ENCODE measurements at regions not wholly inside any gene's neighbourhood (a gene's known extent, or its start where the extent isn't known, plus 50 kb on each side); places are given as distances from the start of the nearest gene placed in this dataset.

DNA sequence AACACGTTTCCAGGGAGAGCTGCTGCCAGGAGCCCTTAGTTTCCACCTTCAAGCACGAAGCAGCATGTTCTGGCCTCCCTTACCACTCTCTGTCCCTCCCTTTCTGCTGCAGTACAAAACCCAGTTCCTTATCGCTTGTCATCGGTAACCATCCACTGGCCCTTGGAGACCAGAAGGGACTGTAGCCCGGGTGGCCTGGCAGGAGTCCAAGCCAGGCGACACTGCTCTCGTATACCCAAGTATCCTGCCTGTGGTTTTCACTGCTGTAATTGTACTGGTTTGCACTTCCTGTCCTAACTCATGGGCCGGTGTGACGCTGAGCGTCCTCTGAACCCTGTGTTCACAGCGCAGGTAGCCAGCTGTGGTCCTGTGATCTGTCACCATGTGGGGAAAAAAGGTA lies 81.1 kb downstream of the MAF start:
- no peak overlapping the region for H3K4me3 ChIP-seq (ENCODE audit: insufficient read depth, low read depth, low read length)
- TF ChIP-seq, protein P1, sequence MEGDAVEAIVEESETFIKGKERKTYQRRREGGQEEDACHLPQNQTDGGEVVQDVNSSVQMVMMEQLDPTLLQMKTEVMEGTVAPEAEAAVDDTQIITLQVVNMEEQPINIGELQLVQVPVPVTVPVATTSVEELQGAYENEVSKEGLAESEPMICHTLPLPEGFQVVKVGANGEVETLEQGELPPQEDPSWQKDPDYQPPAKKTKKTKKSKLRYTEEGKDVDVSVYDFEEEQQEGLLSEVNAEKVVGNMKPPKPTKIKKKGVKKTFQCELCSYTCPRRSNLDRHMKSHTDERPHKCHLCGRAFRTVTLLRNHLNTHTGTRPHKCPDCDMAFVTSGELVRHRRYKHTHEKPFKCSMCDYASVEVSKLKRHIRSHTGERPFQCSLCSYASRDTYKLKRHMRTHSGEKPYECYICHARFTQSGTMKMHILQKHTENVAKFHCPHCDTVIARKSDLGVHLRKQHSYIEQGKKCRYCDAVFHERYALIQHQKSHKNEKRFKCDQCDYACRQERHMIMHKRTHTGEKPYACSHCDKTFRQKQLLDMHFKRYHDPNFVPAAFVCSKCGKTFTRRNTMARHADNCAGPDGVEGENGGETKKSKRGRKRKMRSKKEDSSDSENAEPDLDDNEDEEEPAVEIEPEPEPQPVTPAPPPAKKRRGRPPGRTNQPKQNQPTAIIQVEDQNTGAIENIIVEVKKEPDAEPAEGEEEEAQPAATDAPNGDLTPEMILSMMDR (IDR thresholded peaks at IDR 0.05; ENCODE audit: insufficient read depth, low read depth, low read length): no peak
- no peak for TF ChIP-seq EZH2 (IDR thresholded peaks at IDR 0.05; ENCODE audit: insufficient read depth, low read length)
- H4K20me1 ChIP-seq (ENCODE audit: insufficient read depth, low read length): no peaks in the 10 kb centered on the region
- no peak overlapping the region for H2AFZ ChIP-seq (ENCODE audit: low read depth, low read length)
- H3K27me3 ChIP-seq (ENCODE audit: insufficient read depth, low read length): no peaks in the 10 kb centered on the region
- FAIRE-seq: no peak
- H3K36me3 Mint-ChIP-seq (ENCODE audit: low read depth, unreplicated experiment): peaks cover 2% of the 10 kb centered on the region
- H3K36me3 ChIP-seq (ENCODE audit: insufficient read depth, low read length): no peaks in the 10 kb centered on the region
- DNase-seq (ENCODE audit: low read depth): no peak
- no peak overlapping the region for H3K4me2 ChIP-seq (ENCODE audit: low read length)
- no peak overlapping the region for H3K27ac Mint-ChIP-seq (ENCODE audit: unreplicated experiment)
- H3K27ac ChIP-seq (ENCODE audit: low read depth, low read length): no peak overlapping the region
- no peaks in the 10 kb centered on the region for H3K4me1 ChIP-seq (ENCODE audit: insufficient read depth, low read length)
- no peaks in the 10 kb centered on the region for H3K79me2 ChIP-seq (ENCODE audit: insufficient read depth, low read length)
- H3K27me3 Mint-ChIP-seq (ENCODE audit: low read depth, unreplicated experiment): peaks cover 14% of the 10 kb centered on the region
- no peak overlapping the region for H3K9ac ChIP-seq (ENCODE audit: low read length)
- no peak overlapping the region for H3K4me3 Mint-ChIP-seq (ENCODE audit: unreplicated experiment)
- peaks cover 3% of the 10 kb centered on the region for H3K9me3 Mint-ChIP-seq (ENCODE audit: unreplicated experiment)
- H3K4me1 Mint-ChIP-seq (ENCODE audit: low read depth, unreplicated experiment): no peaks in the 10 kb centered on the region
- no peaks in the 10 kb centered on the region for H3K9me3 ChIP-seq (ENCODE audit: insufficient read depth, low read depth, low read length)

DNA sequence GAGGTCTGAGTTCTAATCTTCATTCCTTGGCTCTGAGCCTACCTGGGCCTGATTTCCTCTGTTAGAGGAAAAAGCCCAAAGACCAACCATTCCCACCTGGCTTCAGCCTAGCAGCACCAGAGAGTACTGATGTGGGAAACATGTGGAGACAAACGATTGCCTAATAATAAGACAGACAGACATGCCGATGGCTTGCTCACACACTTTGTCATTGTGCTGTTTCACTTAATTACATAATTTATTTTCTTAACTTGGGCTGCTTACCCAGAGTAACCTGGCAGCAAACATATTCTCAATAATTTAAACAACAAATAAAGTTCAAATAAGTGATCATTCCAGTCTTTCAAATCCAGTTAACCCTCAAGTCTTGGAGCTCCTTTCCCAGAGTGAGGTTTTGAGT lies 83.4 kb downstream of the MAF start:
- DNase-seq (ENCODE audit: low read depth): no peak
- no peak overlapping the region for H3K4me3 ChIP-seq (ENCODE audit: insufficient read depth, low read depth, low read length)
- Mint-ChIP-seq H3K27ac (ENCODE audit: unreplicated experiment) (no peak overlapping the region), H3K4me3 (ENCODE audit: unreplicated experiment) (no peak overlapping the region), H3K4me1 (ENCODE audit: low read depth, unreplicated experiment) (no peaks in the 10 kb centered on the region), H3K27me3 (ENCODE audit: low read depth, unreplicated experiment) (peaks cover 11% of the 10 kb centered on the region), H3K9me3 (ENCODE audit: unreplicated experiment) (peaks cover 3% of the 10 kb centered on the region), H3K36me3 (ENCODE audit: low read depth, unreplicated experiment) (peaks cover 2% of the 10 kb centered on the region)
- TF ChIP-seq, protein P1 (IDR thresholded peaks at IDR 0.05; ENCODE audit: insufficient read depth, low read depth, low read length): no peak
- no peak for TF ChIP-seq EZH2 (IDR thresholded peaks at IDR 0.05; ENCODE audit: insufficient read depth, low read length)
- H3K79me2 ChIP-seq (ENCODE audit: insufficient read depth, low read length): no peaks in the 10 kb centered on the region
- no peaks in the 10 kb centered on the region for H3K36me3 ChIP-seq (ENCODE audit: insufficient read depth, low read length)
- H3K4me2 ChIP-seq (ENCODE audit: low read length): no peak overlapping the region
- H3K4me1 ChIP-seq (ENCODE audit: insufficient read depth, low read length): no peaks in the 10 kb centered on the region
- no peaks in the 10 kb centered on the region for H3K9me3 ChIP-seq (ENCODE audit: insufficient read depth, low read depth, low read length)
- H3K27ac ChIP-seq (ENCODE audit: low read depth, low read length): no peak overlapping the region
- no peak overlapping the region for H3K9ac ChIP-seq (ENCODE audit: low read length)
- no peaks in the 10 kb centered on the region for H4K20me1 ChIP-seq (ENCODE audit: insufficient read depth, low read length)
- no peak overlapping the region for H2AFZ ChIP-seq (ENCODE audit: low read depth, low read length)
- no peak for FAIRE-seq
- no peaks in the 10 kb centered on the region for H3K27me3 ChIP-seq (ENCODE audit: insufficient read depth, low read length)

DNA sequence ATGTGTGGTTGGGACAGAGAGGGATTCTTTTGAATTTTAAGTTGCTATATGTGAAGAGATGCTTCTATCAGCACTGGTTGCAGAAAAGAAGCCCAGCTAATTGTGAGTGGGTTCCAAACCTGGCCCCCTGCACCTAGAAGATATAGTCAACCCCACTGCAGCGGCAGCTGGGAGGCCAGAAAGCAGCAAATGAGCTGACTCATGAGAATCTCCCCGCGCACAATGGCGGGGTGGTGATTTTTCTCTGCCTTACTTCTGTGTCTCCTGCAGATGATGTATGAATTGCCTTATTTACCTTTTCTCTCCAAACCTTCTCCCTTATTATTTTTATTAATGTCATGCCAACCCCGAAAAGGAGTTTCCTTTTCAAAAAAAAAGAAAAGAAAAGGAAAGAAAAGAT lies 89.7 kb downstream of the MAF start:
- no peak overlapping the region for H3K27ac Mint-ChIP-seq (ENCODE audit: unreplicated experiment)
- Histone ChIP-seq H3K27ac (ENCODE audit: low read depth, low read length) (no peak overlapping the region), H3K4me1 (ENCODE audit: insufficient read depth, low read length) (no peaks in the 10 kb centered on the region), H2AFZ (ENCODE audit: low read depth, low read length) (no peak overlapping the region), H4K20me1 (ENCODE audit: insufficient read depth, low read length) (no peaks in the 10 kb centered on the region), H3K4me2 (ENCODE audit: low read length) (no peak overlapping the region), H3K9me3 (ENCODE audit: insufficient read depth, low read depth, low read length) (no peaks in the 10 kb centered on the region), H3K27me3 (ENCODE audit: insufficient read depth, low read length) (no peaks in the 10 kb centered on the region), H3K4me3 (ENCODE audit: insufficient read depth, low read depth, low read length) (no peak overlapping the region), H3K9ac (ENCODE audit: low read length) (no peak overlapping the region), H3K79me2 (ENCODE audit: insufficient read depth, low read length) (no peaks in the 10 kb centered on the region), H3K36me3 (ENCODE audit: insufficient read depth, low read length) (no peaks in the 10 kb centered on the region)
- no peaks in the 10 kb centered on the region for H3K36me3 Mint-ChIP-seq (ENCODE audit: low read depth, unreplicated experiment)
- peaks cover 9% of the 10 kb centered on the region for H3K27me3 Mint-ChIP-seq (ENCODE audit: low read depth, unreplicated experiment)
- DNase-seq (ENCODE audit: low read depth) (no peak), FAIRE-seq (no peak)
- H3K4me1 Mint-ChIP-seq (ENCODE audit: low read depth, unreplicated experiment): no peaks in the 10 kb centered on the region
- peaks cover 4% of the 10 kb centered on the region for H3K9me3 Mint-ChIP-seq (ENCODE audit: unreplicated experiment)
- TF ChIP-seq, protein P1 (IDR thresholded peaks at IDR 0.05; ENCODE audit: insufficient read depth, low read depth, low read length): no peak
- TF ChIP-seq EZH2 (IDR thresholded peaks at IDR 0.05; ENCODE audit: insufficient read depth, low read length): no peak
- no peak overlapping the region for H3K4me3 Mint-ChIP-seq (ENCODE audit: unreplicated experiment)
